ENCODE measurements at regions not wholly inside any gene's neighbourhood (a gene's known extent, or its start where the extent isn't known, plus 50 kb on each side); places are given as distances from the start of the nearest gene placed in this dataset.
"Not testable (repeated sequence)": the region's sequence is repeated elsewhere in the genome, so short reads cannot be mapped to it uniquely, and the experiment has no call there.

DNA sequence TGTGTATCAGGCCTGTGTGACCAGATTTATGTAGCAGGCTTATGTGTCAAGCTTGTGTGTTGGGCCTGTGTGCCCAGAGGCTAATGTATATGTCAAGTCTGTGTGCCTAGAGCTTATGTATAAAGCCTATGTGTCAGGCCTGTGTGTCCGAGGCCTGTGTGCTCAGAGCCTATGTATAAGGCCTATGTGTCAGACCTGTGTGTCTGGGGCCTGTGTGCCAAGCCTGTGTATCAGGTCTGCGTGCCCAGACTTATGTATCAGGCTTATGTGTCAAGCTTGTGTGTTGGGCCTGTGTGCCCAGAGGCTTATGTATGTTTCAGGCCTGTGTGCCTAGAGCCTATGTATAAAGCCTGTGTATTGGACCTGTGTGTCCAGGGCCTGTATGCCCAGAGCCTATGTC, 249.3 kb upstream of the AVPR1A start:
- Mint-ChIP-seq H3K36me3 (no peaks in the 10 kb centered on the region), H3K4me3 (no peak overlapping the region), H3K27me3 (no peaks in the 10 kb centered on the region), H3K27ac (no peak overlapping the region), H3K4me1 (no peaks in the 10 kb centered on the region), H3K9me3 (peaks cover 0 to 5% (median 0%) of the 10 kb centered on the region in 7 donors)
- no peak for DNase-seq
- no peak for ATAC-seq (ENCODE audit: low read depth in 2 of 2)

DNA sequence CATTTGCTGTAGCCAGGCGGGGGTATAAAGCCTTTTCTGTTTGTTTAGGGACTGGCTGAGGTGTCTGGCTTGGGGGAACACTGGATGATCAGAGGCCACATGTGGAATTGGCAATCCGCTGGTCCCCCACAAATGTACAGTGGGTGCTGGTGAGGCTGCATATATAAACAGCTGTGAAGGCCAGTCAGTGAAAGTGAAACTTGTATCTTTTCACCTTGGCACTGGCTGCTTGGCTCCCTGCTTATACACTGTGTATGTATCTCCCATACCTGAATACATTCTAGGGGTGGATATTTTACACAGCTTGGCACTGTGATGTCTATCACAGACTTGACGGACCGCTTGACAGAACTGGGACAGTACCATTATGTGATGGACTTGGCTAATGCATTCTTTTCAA, 246.8 kb upstream of the AVPR1A start:
- no peaks in the 10 kb centered on the region for H3K4me1 Mint-ChIP-seq
- no peak for DNase-seq
- no peak overlapping the region for H3K27ac Mint-ChIP-seq
- peaks cover 0 to 5% (median 0%) of the 10 kb centered on the region in 7 donors for H3K9me3 Mint-ChIP-seq
- no peak overlapping the region for H3K4me3 Mint-ChIP-seq
- no peaks in the 10 kb centered on the region for H3K27me3 Mint-ChIP-seq
- no peak for ATAC-seq (ENCODE audit: low read depth in 2 of 2)
- no peaks in the 10 kb centered on the region for H3K36me3 Mint-ChIP-seq

DNA sequence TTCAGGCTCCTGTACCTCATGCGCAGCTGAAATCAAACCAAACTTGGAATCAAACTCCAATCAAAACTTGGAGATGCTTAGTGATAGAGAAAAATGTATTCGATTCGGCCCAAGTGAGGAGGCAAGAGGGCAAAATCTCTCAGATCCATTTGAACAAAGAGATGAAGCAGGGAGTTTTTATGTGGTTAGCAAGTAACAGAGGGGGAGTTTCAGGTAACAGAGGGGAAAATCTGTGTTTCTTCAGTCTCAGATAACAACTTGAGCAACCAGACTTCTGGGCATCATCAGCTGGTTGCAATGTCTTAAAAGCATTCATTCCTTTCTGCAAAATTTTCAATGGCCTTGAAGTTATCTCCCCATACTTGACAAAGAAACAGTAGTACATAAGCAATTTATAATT, 245.1 kb upstream of the AVPR1A start:
- no peak overlapping the region for H3K4me3 Mint-ChIP-seq
- no peaks in the 10 kb centered on the region for H3K4me1 Mint-ChIP-seq
- H3K9me3 Mint-ChIP-seq, result peaks cover 0 to 5% (median 0%) of the 10 kb centered on the region in 7 donors
- DNase-seq (no peak), ATAC-seq (ENCODE audit: low read depth in 2 of 2) (no peak)
- no peaks in the 10 kb centered on the region for H3K36me3 Mint-ChIP-seq
- no peaks in the 10 kb centered on the region for H3K27me3 Mint-ChIP-seq
- H3K27ac Mint-ChIP-seq, result no peak overlapping the region

DNA sequence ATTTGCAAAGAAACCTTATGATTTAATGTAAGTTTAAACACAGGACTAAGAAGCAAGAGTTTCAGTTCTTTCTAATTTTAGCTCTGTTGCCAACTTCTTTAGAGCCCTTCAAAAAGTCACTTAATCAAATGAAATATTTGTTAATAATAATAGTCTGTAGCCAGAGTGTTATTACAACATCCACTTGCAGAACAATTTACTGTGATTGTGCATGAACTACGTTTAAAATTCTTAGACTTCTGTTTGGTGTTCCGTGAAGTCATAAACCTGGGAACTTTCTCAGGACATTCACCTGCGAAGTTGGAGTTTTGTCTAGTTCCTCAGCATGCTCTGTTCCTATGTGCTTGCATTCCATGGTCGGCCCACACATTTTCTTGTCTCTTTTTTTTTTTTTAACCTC, 244.0 kb upstream of the AVPR1A start:
- ATAC-seq (ENCODE audit: low read depth in 2 of 2), result no peak
- H3K27me3 Mint-ChIP-seq, result no peaks in the 10 kb centered on the region
- H3K36me3 Mint-ChIP-seq, result no peaks in the 10 kb centered on the region

DNA sequence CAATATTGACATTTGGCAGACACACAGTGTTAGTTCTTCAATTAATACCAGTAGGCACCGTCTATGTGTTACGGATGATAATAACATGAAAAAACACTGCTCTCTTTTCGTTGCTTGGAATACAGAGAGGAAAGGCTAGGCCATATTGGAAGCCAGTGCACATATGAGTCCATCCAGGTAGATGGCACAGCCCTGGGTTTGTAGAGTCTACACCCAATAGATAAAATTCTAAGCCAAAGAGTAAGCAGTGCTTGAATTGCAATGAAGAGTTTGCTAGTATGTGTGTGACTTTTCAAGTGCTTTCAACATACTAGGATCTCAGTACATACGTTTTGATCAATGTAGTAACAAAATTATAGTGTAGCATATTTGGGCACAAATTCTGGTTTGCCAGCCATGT, 243.3 kb upstream of the AVPR1A start:
- Mint-ChIP-seq H3K4me1 (no peaks in the 10 kb centered on the region), H3K27ac (no peak overlapping the region), H3K27me3 (no peaks in the 10 kb centered on the region), H3K36me3 (no peaks in the 10 kb centered on the region), H3K9me3 (peaks cover 0 to 5% (median 0%) of the 10 kb centered on the region in 7 donors), H3K4me3 (no peak overlapping the region)
- DNase-seq (no peak), ATAC-seq (ENCODE audit: low read depth in 2 of 2) (no peak)

More for the DNA sequence above, 244.0 kb upstream of the AVPR1A start:
- DNase-seq, result no peak
- Mint-ChIP-seq H3K4me1 (no peaks in the 10 kb centered on the region), H3K9me3 (peaks cover 0 to 5% (median 0%) of the 10 kb centered on the region in 7 donors), H3K27ac (no peak overlapping the region), H3K4me3 (no peak overlapping the region)

DNA sequence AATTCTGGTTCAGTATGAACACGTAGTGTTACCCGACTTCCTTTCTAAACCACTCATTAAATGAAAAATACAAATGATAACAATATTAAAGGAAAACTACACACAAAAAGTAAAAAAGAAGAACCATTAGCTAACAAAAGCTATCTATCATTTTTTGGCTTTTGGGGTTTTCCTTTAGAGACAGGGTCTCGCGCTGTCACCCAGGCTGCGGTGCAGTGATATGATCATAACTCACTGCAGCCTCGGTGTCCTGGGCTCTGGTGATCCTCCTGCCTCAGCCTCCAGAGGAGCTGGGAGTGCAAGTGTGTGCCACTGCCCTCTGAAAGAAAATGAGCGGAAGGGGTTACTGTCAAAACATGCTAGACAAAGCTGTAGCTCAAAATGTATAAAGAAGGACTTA, 238.2 kb upstream of the AVPR1A start:
- no peaks in the 10 kb centered on the region for H3K27me3 Mint-ChIP-seq
- no peaks in the 10 kb centered on the region for H3K36me3 Mint-ChIP-seq
- no peak overlapping the region for H3K27ac Mint-ChIP-seq
- ATAC-seq (ENCODE audit: low read depth in 2 of 2) (no peak), DNase-seq (no peak)
- no peaks in the 10 kb centered on the region for H3K4me1 Mint-ChIP-seq
- no peak overlapping the region for H3K4me3 Mint-ChIP-seq
- peaks cover 0 to 2% (median 0%) of the 10 kb centered on the region in 7 donors for H3K9me3 Mint-ChIP-seq

DNA sequence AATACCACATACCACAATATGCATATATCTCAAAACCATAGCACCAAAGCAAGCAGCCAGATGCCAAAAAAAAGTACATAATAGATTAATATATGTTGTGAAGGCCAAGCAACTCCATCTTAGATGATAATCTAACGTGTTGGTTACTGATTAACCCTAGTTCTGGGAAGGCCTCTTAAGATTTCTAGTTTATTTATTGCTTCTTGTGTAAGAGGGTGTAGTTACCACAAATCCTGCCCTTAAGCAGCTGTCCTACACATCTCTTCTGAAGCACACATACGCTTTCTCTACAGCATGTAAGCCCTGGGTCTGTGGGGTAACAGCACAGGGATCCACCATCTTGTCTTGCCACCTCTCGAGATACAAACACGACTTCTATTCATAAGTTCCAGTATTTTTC, 236.8 kb upstream of the AVPR1A start:
- Mint-ChIP-seq H3K36me3 (no peaks in the 10 kb centered on the region), H3K9me3 (peaks cover 0 to 2% (median 0%) of the 10 kb centered on the region in 7 donors), H3K4me1 (no peaks in the 10 kb centered on the region), H3K27ac (no peak overlapping the region), H3K4me3 (no peak overlapping the region), H3K27me3 (no peaks in the 10 kb centered on the region)
- DNase-seq, result no peak
- ATAC-seq (ENCODE audit: low read depth in 2 of 2), result no peak

DNA sequence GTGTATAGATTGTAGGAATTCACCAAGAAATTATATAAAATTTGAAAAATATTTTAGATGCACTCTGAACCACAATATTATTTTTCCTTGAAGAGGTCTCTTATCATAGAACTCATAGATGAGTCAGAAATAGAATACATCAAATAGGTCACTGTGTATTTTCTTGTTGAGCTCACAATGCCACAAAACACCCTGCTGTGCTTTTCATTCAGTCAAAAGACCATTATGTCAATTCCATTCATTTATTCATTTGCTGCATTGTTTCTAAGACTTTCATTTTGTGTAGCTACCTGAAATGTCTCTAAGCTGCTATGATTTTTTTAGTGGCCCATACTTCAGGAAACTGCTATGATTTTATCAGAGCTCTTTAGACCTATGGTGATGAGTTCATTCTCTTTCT, 231.9 kb upstream of the AVPR1A start:
- Mint-ChIP-seq H3K27ac (no peak overlapping the region), H3K4me1 (no peaks in the 10 kb centered on the region), H3K4me3 (no peak overlapping the region), H3K36me3 (no peaks in the 10 kb centered on the region), H3K27me3 (peaks cover 0 to 5% (median 0%) of the 10 kb centered on the region in 3 donors), H3K9me3 (peaks cover 0 to 4% (median 1%) of the 10 kb centered on the region in 7 donors)
- ATAC-seq (ENCODE audit: low read depth in 2 of 2) (no peak), DNase-seq (no peak)

DNA sequence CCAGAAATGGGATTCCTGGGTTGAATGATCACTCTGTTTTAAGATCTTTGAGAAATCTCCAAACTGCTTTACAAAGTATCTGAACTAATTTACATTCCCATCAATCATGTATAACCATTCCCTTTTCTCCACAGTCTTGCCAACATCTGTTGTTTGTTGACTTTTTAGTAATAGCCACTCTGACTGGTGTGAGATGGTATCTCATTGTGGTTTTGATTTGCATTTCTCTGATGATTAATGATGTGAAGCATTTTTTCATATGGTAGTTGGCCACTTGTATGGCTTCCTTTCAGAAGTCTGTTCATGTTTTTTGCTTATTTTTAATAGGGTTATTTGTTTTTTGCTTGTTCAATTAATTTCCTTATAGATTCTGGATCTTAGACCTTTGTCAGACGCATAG, 211.8 kb upstream of the AVPR1A start:
- no peaks in the 10 kb centered on the region for H3K36me3 Mint-ChIP-seq
- DNase-seq (no peak), ATAC-seq (ENCODE audit: low read depth in 2 of 2) (no peak)
- H3K4me1 Mint-ChIP-seq, result no peaks in the 10 kb centered on the region
- no peak overlapping the region for H3K4me3 Mint-ChIP-seq
- no peaks in the 10 kb centered on the region for H3K27me3 Mint-ChIP-seq
- no peak overlapping the region for H3K27ac Mint-ChIP-seq
- peaks cover 0 to 14% (median 11%) of the 10 kb centered on the region in 7 donors for H3K9me3 Mint-ChIP-seq

DNA sequence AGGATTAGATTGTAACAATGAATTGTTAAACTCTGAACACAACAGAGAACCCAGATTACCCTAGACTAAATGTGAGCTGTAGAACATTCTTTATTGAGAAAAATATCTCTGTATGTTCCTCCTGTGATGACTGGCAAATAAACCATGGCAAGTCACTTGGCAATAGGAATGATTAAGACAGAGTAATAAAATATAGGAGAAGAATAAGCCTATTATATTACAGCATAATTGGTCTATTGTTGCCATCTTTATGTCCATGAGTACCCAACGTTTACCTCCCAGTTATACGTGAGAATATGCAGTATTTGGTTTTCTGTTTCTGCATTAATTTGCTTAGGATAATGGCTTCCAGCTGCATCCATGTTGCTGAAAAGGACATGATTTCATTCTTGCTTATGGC, 211.2 kb upstream of the AVPR1A start:
- no peaks in the 10 kb centered on the region for H3K4me1 Mint-ChIP-seq
- H3K36me3 Mint-ChIP-seq, result no peaks in the 10 kb centered on the region
- H3K27me3 Mint-ChIP-seq, result no peaks in the 10 kb centered on the region
- DNase-seq (no peak), ATAC-seq (ENCODE audit: low read depth in 2 of 2) (no peak)
- H3K4me3 Mint-ChIP-seq, result no peak overlapping the region
- H3K27ac Mint-ChIP-seq, result no peak overlapping the region
- peaks cover 0 to 12% (median 8%) of the 10 kb centered on the region in 7 donors for H3K9me3 Mint-ChIP-seq

DNA sequence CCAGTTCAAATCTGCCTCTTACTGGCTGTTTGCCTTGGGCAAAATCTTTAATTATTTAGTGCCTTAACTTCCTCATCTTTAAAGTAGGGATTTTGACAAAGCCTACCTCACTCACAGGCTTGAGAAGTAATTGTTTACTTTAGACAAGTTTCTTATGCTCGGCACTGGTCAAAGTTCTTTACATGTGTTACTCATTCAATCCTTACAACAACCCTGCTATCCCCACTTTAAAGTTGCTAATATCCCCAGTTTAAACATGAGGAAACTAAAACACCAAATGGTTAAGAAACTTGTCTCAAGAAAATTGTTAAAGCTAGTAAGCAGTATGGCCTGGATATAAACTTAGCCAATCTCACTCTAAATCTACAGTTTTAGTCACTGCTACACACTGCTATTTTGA, 204.0 kb upstream of the AVPR1A start:
- H3K9me3 Mint-ChIP-seq, result no peaks in the 10 kb centered on the region
- no peaks in the 10 kb centered on the region for H3K36me3 Mint-ChIP-seq
- ATAC-seq (ENCODE audit: low read depth in 2 of 2), result no peak

DNA sequence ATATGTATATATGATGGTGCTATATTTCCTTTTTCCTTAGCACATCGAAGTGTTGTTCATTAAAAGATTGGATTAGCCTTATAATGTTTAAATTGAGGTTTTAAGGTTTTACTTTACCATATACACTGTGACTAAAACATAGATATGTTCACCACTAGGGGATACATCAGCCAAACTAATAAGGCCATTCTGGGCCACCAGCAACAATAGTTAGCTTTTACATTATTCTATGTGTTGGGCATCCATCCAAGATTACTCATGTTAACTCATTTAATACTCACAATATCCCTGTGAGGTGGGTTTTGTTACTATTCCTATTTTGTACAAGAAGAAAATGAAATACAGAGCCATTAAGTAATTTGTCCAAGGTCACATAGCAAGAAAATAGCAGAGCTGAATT, 202.6 kb upstream of the AVPR1A start:
- Mint-ChIP-seq H3K36me3 (no peaks in the 10 kb centered on the region), H3K4me3 (no peak overlapping the region), H3K27ac (no peak overlapping the region), H3K27me3 (no peaks in the 10 kb centered on the region), H3K4me1 (no peaks in the 10 kb centered on the region), H3K9me3 (no peaks in the 10 kb centered on the region)
- DNase-seq, result no peak
- no peak for ATAC-seq (ENCODE audit: low read depth in 2 of 2)

More for the DNA sequence above, 204.0 kb upstream of the AVPR1A start:
- Mint-ChIP-seq H3K27ac (no peak overlapping the region), H3K4me3 (no peak overlapping the region), H3K27me3 (no peaks in the 10 kb centered on the region), H3K4me1 (no peaks in the 10 kb centered on the region)
- DNase-seq, result no peak

DNA sequence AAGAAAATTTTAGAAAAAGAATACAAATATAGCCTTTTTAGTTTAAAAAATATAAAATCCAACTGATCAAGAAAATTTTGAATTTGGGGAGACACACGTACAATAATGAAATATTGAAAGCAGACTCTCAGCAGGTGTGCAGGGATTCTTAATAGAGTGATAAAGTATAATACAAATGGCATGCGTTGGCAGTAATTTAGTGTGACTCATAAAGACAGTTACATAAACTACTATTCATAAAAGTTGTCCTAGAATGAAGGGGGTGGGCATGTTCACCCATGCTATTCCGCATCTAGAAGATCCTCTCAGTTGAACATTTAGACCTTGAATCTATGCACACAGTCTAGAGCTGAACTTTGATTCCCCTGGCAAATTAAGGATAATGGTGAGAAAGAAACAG, 200.4 kb upstream of the AVPR1A start:
- Mint-ChIP-seq H3K9me3 (no peaks in the 10 kb centered on the region), H3K27me3 (no peaks in the 10 kb centered on the region), H3K4me3 (no peak overlapping the region), H3K36me3 (no peaks in the 10 kb centered on the region), H3K27ac (no peak overlapping the region), H3K4me1 (no peaks in the 10 kb centered on the region)
- DNase-seq (no peak), ATAC-seq (ENCODE audit: low read depth in 2 of 2) (no peak)

DNA sequence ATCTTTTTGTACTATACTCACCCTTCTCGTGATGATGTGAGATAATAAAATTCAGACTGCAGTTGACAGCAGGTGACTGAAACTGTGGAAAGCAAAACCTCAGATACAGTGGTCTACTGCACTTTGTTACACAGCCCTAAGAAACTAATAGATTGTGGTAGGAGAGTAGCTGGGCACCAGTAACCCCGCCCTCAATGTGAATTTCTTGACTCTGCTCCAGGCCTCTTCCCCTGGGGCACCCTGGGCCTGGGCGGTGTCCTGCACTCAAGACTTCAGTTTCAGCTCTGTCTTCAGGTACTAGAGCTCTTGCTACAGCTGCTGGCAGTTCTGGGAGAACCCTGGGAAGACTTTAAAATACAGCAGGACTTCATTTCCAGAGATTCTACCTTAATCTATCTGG, 197.6 kb upstream of the AVPR1A start:
- Mint-ChIP-seq H3K4me3 (no peak overlapping the region), H3K27me3 (no peaks in the 10 kb centered on the region), H3K9me3 (no peaks in the 10 kb centered on the region), H3K4me1 (no peaks in the 10 kb centered on the region), H3K36me3 (no peaks in the 10 kb centered on the region), H3K27ac (no peak overlapping the region)
- no peak for DNase-seq
- ATAC-seq (ENCODE audit: low read depth in 2 of 2), result no peak

DNA sequence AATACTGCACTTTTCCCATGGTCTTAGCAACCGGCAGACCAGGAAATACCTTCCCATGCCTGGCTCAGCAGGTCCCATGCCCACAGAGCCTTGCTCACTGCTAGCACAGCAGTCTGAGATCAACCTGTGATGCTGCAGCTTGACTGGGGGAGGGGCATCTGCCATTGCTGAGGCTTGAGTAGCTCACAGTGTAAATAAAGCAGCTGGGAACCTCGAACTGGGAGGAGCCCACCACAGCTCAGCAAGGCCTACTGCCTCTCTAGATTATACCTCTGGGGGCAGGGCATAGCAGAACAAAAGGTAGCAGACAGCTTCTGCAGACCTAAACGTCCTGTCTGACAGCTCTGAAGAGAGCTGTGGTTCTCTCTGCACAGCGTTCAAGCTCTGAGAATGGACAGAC, 186.2 kb upstream of the AVPR1A start:
- H3K4me1 Mint-ChIP-seq, H3K27ac Mint-ChIP-seq: not testable (repeated sequence)
- H3K9me3 Mint-ChIP-seq, result peaks cover 4 to 14% (median 10%) of the 10 kb centered on the region in 7 donors

More for the DNA sequence above, 186.2 kb upstream of the AVPR1A start:
- DNase-seq; H3K27me3 Mint-ChIP-seq; H3K4me3 Mint-ChIP-seq; ATAC-seq (ENCODE audit: low read depth in 2 of 2); H3K36me3 Mint-ChIP-seq: not testable (repeated sequence)
